ENCODE measurements at regions not wholly inside any gene's neighbourhood (a gene's known extent, or its start where the extent isn't known, plus 50 kb on each side); places are given as distances from the start of the nearest gene placed in this dataset.

GRCh38 chr18:1993866-1994265 lies 577.4 kb downstream of the METTL4 start:
- DNase-seq: no peak

GRCh38 chr18:1994471-1994870 lies 576.8 kb downstream of the METTL4 start:
- DNase-seq: no peak

GRCh38 chr18:1995041-1995612 lies 576.2 kb downstream of the METTL4 start:
- DNase-seq: no peak

- no peak for DNase-seq
Measured at GRCh38 chr18:1998121-1998520, 573.2 kb downstream of the METTL4 start.

GRCh38 chr18:1999387-1999786 lies 571.9 kb downstream of the METTL4 start:
- no peak for DNase-seq

- DNase-seq: no peak
Measured at GRCh38 chr18:2002151-2002550, 569.2 kb downstream of the METTL4 start.

GRCh38 chr18:2002604-2003003 lies 568.7 kb downstream of the METTL4 start:
- DNase-seq: no peak

- no peak for DNase-seq
Measured at GRCh38 chr18:2009942-2010697, 561.2 kb downstream of the METTL4 start.

GRCh38 chr18:2027016-2027415 lies 544.3 kb downstream of the METTL4 start:
- DNase-seq: no peak

GRCh38 chr18:2027756-2028155 lies 543.5 kb downstream of the METTL4 start:
- no peak for DNase-seq

- no peak for DNase-seq
Measured at GRCh38 chr18:2028986-2029385, 542.3 kb downstream of the METTL4 start.

GRCh38 chr18:2030647-2031046 lies 540.7 kb downstream of the METTL4 start:
- no peak for DNase-seq

- no peak for DNase-seq
Measured at GRCh38 chr18:2032036-2032435, 539.3 kb downstream of the METTL4 start.

- no peak for DNase-seq
Measured at GRCh38 chr18:2035056-2035455, 536.2 kb downstream of the METTL4 start.

GRCh38 chr18:2036086-2036485 lies 535.2 kb downstream of the METTL4 start:
- no peak for DNase-seq

- no peak for DNase-seq
Measured at GRCh38 chr18:2040279-2040678, 531.0 kb downstream of the METTL4 start.

- DNase-seq: no peak
Measured at GRCh38 chr18:2049986-2050385, 521.3 kb downstream of the METTL4 start.

- DNase-seq: no peak
Measured at GRCh38 chr18:2050702-2051201, 520.6 kb downstream of the METTL4 start.

GRCh38 chr18:2053490-2054089 lies 517.7 kb downstream of the METTL4 start:
- DNase-seq: no peak

- DNase-seq: no peak
Measured at GRCh38 chr18:2059336-2059735, 512.0 kb downstream of the METTL4 start.

GRCh38 chr18:2060086-2060485 lies 511.2 kb downstream of the METTL4 start:
- no peak for DNase-seq

GRCh38 chr18:2070631-2071030 lies 500.7 kb downstream of the METTL4 start:
- DNase-seq: no peak

- DNase-seq: no peak
Measured at GRCh38 chr18:2075499-2075898, 495.8 kb downstream of the METTL4 start.

- no peak for DNase-seq
Measured at GRCh38 chr18:2082676-2083075, 488.6 kb downstream of the METTL4 start.

Measured in activated effector memory CD4-positive, alpha-beta T cell treated with Interleukin-2 at 50 U/mL for 16 hours (primary cell).